ENCODE measurements at regions not wholly inside any gene's neighbourhood (a gene's known extent, or its start where the extent isn't known, plus 50 kb on each side); places are given as distances from the start of the nearest gene placed in this dataset.

GRCh38 chr1:98107256-98107655 is 186.4 kb upstream of the DPYD start:
- H3K27me3 ChIP-seq (ENCODE audit: insufficient read depth, poor library complexity, severe bottlenecking): no peaks in the 10 kb centered on the region
- TF ChIP-seq POLR2AphosphoS5 (IDR thresholded peaks at IDR 0.05; ENCODE audit: low read depth) (no peak), SPI1 (IDR thresholded peaks at IDR 0.05; ENCODE audit: borderline replicate concordance, low read depth) (no peak), GABPA (IDR thresholded peaks at IDR 0.05; ENCODE audit: low read depth) (no peak)
- TF ChIP-seq, protein P1, sequence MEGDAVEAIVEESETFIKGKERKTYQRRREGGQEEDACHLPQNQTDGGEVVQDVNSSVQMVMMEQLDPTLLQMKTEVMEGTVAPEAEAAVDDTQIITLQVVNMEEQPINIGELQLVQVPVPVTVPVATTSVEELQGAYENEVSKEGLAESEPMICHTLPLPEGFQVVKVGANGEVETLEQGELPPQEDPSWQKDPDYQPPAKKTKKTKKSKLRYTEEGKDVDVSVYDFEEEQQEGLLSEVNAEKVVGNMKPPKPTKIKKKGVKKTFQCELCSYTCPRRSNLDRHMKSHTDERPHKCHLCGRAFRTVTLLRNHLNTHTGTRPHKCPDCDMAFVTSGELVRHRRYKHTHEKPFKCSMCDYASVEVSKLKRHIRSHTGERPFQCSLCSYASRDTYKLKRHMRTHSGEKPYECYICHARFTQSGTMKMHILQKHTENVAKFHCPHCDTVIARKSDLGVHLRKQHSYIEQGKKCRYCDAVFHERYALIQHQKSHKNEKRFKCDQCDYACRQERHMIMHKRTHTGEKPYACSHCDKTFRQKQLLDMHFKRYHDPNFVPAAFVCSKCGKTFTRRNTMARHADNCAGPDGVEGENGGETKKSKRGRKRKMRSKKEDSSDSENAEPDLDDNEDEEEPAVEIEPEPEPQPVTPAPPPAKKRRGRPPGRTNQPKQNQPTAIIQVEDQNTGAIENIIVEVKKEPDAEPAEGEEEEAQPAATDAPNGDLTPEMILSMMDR (IDR thresholded peaks at IDR 0.05; ENCODE audit: insufficient read depth, low read length): no peak
- TF ChIP-seq, protein P2, sequence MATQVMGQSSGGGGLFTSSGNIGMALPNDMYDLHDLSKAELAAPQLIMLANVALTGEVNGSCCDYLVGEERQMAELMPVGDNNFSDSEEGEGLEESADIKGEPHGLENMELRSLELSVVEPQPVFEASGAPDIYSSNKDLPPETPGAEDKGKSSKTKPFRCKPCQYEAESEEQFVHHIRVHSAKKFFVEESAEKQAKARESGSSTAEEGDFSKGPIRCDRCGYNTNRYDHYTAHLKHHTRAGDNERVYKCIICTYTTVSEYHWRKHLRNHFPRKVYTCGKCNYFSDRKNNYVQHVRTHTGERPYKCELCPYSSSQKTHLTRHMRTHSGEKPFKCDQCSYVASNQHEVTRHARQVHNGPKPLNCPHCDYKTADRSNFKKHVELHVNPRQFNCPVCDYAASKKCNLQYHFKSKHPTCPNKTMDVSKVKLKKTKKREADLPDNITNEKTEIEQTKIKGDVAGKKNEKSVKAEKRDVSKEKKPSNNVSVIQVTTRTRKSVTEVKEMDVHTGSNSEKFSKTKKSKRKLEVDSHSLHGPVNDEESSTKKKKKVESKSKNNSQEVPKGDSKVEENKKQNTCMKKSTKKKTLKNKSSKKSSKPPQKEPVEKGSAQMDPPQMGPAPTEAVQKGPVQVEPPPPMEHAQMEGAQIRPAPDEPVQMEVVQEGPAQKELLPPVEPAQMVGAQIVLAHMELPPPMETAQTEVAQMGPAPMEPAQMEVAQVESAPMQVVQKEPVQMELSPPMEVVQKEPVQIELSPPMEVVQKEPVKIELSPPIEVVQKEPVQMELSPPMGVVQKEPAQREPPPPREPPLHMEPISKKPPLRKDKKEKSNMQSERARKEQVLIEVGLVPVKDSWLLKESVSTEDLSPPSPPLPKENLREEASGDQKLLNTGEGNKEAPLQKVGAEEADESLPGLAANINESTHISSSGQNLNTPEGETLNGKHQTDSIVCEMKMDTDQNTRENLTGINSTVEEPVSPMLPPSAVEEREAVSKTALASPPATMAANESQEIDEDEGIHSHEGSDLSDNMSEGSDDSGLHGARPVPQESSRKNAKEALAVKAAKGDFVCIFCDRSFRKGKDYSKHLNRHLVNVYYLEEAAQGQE (IDR thresholded peaks at IDR 0.05; ENCODE audit: insufficient replicate concordance, low read depth): no peak
- no peak overlapping the region for H3K27ac ChIP-seq (replicated peaks)
- no peak for DNase-seq (ENCODE audit: low read depth in 1 of 2, low spot score in 1 of 2)
- H3K4me3 ChIP-seq (replicated peaks; ENCODE audit: insufficient read depth, low read length): no peak overlapping the region

GRCh38 chr1:98104289-98104688 is 183.5 kb upstream of the DPYD start:
- DNase-seq (ENCODE audit: low read depth in 1 of 2, low spot score in 1 of 2): no peak
- Histone ChIP-seq H3K4me3 (replicated peaks; ENCODE audit: insufficient read depth, low read length) (no peak overlapping the region), H3K27ac (replicated peaks) (no peak overlapping the region), H3K27me3 (ENCODE audit: insufficient read depth, poor library complexity, severe bottlenecking) (no peaks in the 10 kb centered on the region)
- TF ChIP-seq GABPA (IDR thresholded peaks at IDR 0.05; ENCODE audit: low read depth) (no peak), POLR2AphosphoS5 (IDR thresholded peaks at IDR 0.05; ENCODE audit: low read depth) (no peak), SPI1 (IDR thresholded peaks at IDR 0.05; ENCODE audit: borderline replicate concordance, low read depth) (no peak)
- TF ChIP-seq, protein P2 (IDR thresholded peaks at IDR 0.05; ENCODE audit: insufficient replicate concordance, low read depth): no peak
- TF ChIP-seq, protein P1 (IDR thresholded peaks at IDR 0.05; ENCODE audit: insufficient read depth, low read length): no peak

- Histone ChIP-seq H3K27me3 (ENCODE audit: insufficient read depth, poor library complexity, severe bottlenecking) (no peaks in the 10 kb centered on the region), H3K27ac (replicated peaks) (no peak overlapping the region), H3K4me3 (replicated peaks; ENCODE audit: insufficient read depth, low read length) (no peak overlapping the region)
- DNase-seq (ENCODE audit: low read depth in 1 of 2, low spot score in 1 of 2): no peak
- TF ChIP-seq, protein P1 (IDR thresholded peaks at IDR 0.05; ENCODE audit: insufficient read depth, low read length): no peak
- TF ChIP-seq GABPA (IDR thresholded peaks at IDR 0.05; ENCODE audit: low read depth): no peak
- TF ChIP-seq POLR2AphosphoS5 (IDR thresholded peaks at IDR 0.05; ENCODE audit: low read depth): no peak
- TF ChIP-seq, protein P2 (IDR thresholded peaks at IDR 0.05; ENCODE audit: insufficient replicate concordance, low read depth): no peak
- no peak for TF ChIP-seq SPI1 (IDR thresholded peaks at IDR 0.05; ENCODE audit: borderline replicate concordance, low read depth)
Measured at GRCh38 chr1:98103617-98104285, 182.9 kb upstream of the DPYD start.
